Globus pallidus (tissue), 1 donor: ENCODE measurements at regions not wholly inside any gene's neighbourhood (a gene's known extent, or its start where the extent isn't known, plus 50 kb on each side); places are given as distances from the start of the nearest gene placed in this dataset.
A peak's percentile ranks its signal among the peaks of the same experiment; 100 is the strongest.
"Not testable (repeated sequence)": the region's sequence is repeated elsewhere in the genome, so short reads cannot be mapped to it uniquely, and the experiment has no call there.

ENCODE experiments used
- DNase-seq: peaks from one replicate; pipeline ENCODE4 v3.0.0-alpha.2; 2015; ENCODE audit warnings: low spot score

DNA sequence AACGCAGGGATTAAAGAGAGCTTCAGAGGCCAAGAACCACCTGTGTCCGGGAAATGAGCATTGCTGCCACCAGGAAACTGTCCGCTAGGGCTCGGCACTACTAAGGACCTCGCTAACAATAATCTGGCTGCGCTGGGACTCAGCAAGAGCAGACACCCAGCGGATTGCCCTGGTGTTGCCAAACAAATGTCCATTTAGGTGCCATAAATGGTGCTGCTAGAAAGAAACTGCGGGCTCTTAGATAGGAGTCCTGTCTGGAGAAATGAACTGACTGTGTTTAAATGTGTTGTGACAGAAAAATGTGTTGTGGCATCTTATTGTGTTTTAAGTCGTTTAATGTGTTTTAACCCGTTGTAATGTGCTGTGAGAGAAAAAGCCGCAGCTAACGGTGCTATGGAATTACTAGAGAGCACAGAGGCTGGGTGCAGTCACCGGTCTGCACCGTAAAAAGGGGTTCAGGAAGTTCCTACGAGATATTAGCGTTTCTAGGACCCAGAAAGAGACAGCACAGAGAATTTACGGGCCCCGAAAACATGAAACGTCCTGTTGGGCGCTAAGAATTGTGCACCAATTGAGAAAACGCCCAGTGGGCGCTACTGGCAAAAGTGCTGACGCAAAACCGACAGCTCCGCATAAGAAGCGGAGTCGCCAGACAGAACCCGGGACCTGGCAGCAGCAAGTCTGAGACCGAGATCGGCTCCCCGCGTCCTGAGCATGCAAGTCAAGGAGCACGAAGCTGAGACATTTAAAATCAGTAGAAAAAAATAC, 90.6 kb downstream of the ANXA2R start:
- peak; percentile 34 for DNase-seq

DNA sequence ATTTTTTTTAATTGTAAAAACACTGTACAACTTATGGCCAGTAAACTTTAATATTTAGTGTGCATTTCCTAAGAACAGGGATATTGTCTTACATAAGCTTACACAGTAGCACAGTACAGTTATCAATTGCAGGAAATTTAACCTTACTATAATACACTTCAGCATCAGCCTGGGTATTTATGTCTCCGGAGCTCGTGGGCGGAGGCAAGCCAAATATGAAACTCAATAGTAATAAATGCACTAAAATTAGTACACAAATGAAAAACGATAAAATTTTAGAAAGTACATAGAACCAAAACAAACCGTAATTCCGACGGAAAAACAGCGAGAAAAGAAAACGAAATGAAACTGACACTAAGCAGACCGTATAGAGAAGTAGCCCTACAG, 91.2 kb downstream of the ANXA2R start:
- no peak for DNase-seq

DNA sequence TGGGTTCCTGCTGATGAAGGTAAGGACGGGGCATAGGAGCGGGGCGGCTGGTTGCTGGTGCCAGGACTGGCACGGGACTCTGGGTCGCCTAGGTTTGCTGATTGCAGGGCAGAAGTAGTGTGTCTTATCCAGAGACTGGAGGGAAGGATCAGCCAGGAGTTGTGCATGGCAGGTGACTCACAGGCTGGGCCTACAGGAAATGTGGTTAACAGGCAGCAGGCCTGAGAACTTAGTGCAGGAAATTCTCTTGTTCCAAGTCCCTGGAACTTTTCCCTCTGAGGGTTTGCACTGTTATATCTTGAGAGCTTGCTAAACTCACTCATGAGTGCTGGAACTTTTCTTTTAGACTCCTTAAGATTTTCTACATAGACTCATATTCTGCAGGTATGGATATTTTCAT, 95.1 kb downstream of the ANXA2R start:
- DNase-seq, result no peak

DNA sequence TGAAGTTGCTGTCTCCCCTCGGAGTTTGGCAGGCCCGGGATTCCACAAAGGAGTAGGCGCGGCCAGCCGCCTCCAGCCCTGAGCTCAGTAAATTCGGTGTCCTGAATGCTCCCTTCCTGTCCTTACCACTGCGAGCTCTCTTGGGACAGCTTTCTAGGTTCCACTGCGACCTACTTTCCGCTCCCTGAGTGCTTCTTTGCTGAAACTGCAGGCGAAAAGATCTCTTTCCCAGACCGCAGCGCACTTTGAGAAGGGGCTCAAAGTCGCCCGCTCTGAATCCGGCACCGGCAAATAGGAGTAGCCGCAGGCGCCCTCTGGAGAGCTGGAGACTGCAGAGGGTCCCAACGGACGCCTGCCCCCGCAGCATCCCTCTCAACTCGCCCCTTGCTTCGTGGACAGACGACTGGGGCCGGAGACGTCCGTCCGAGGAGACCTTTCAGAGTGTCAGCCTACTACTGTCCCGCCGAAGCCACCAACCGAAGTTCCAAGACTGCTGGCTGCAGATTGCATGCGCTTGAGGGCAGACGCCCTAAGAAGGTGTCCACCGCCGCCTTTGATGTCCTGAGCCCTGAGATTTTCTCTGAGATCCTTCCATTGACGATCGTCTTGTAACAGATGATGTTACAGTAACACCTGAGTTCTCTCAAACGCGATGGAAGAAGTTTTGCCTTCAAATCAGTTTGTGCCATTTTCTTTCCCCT, 96.0 kb downstream of the ANXA2R start:
- DNase-seq, result no peak

DNA sequence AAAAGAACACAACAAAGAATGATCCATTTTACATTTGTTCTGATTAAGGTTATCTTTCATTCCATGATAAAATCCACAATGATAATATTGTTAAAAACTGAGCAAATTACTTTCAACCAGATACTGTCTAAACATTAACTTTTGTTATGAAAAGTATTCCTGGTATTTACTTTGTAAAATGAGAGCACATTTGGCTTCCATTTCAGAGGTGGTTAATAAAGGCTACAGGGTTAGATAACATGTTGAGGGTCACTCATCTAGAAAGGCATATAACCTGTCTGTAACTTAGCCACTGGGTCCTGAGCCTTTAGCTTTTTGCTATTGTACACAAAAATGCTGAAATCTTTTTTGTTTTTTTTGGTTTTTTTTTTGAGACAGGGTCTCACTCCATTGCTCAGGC, 99.3 kb downstream of the ANXA2R start:
- no peak for DNase-seq

DNA sequence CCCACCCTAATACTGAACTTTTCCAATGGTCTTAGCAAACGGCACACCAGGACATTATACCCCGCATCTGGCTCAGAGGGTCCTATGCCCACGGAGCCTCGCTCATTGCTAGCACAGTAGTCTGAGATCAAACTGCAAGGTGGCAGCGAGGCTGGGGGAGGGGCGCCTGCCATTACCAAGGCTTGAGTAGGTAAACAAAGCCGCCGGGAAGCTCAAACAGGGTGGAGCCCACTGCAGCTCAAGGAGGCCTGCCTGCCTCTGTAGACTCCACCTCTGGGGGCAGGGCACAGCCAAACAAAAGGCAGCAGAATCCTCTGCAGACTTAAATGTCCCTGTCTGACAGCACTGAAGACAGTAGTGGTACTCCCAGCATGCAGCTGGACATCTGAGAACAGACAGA, 108.1 kb downstream of the ANXA2R start:
- DNase-seq, result not testable (repeated sequence)

DNA sequence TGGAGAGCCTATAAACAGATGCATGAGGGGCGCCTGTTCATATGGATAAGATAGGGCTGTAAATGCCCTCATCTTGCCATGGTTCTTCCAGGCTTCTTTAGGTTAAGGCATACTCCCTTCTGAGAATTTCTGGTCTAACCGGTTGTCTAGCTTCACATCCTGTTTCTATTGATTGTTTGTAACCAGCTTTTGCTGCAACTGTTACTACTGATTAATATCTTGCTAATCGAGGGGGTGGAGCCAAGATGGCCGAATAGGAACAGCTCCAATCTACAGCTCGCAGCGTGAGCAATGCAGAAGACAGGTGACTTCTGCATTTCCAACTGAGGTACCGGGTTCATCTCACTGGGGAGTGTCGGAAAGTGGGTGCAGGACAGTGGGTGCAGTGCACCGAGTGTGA, 108.7 kb downstream of the ANXA2R start:
- not testable (repeated sequence) for DNase-seq

DNA sequence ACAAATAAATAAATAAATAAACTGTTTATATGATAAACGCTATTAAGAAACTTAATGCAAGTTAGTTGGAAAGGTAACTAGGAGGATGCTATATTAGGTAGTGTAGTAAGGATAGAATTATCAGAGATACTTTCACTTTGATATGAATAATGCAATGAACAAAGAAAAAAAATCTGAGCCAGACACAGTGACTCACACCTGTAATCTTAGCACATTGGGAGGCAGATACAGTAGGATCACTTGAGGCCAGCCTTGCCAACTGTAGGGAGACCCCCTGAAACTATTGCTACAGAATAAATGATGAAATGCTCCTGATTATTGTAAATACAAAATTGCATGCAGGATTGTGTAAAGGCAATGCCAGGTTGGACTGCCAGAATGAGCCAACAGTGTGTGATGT, 109.2 kb downstream of the ANXA2R start:
- no peak for DNase-seq

DNA sequence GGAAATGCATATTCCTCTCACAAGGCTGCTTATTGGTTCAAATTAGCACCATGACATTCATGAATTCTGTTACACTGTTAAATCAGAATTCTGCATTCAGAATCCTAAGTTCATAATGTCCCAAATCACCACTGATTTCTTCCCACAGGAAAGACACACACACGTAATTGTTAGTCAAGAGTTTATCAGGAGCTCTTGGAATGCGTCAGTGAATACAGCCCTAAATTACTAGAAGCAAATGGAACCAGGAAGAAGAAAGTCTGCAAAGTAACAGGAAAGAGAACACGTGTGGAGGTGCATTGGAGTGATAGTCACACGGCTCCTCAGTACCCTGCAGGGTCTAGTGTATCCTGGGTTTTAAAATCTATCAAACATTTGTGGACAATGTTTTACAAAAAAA, 110.2 kb downstream of the ANXA2R start:
- no peak for DNase-seq

DNA sequence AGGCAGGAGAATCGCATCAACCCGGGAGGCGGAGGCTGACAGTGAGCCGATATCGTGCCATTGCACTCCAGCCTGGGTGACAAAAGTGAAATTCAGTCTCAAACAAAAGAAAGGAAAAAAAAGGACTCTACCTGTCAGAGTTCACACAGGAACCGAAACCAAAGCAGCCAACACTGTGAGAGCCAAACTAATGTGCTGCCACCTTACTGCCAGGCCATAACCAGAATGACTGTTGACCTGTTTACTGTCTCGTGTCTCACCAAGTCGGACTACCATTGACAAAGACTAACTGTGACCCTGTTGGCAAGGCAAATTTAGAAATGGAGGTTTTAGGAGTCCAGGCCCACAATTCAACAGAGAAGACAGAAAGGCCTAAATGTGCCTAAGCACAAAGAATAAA, 112.4 kb downstream of the ANXA2R start:
- no peak for DNase-seq

DNA sequence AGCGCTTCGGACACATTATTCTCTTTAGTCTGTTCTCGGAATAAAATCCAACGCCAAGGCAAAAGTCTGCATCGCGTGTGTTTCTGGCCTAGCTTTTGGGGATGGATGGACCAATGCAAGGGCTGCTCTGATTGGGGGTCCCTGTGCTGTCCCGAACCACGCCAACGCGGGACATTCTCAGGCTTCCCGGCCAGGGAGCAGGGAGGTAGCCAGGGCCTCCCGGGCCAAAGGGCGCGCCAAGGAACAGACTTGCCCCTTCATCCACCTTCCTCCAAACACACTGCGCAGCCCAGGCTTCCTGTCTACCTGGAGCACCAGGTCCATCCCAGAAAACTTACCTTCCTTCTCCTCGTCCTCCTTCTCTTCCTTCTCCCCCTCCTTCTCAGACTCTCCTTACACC, 113.0 kb upstream of the SELENOP start:
- no peak for DNase-seq

DNA sequence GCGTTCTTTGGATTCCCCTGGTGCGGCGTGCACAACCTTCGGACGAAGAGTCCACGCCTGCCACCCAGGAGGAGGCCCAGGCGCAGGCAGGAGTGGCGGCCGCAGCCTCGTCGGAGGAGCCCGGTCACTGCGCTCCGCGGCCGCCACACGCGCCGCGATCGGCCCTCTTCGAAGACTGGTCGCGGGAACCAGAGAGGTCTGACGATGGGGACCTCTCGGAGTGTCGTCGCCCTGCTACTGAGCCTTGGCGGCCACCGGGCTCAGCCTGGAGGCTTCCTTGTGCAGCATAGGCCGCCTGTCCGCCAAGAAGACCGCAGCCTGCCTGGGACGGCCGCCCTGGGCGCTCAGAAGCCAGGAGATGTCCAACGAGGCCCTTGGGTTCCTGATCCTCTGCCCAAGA, 112.5 kb upstream of the SELENOP start:
- DNase-seq, result no peak

DNA sequence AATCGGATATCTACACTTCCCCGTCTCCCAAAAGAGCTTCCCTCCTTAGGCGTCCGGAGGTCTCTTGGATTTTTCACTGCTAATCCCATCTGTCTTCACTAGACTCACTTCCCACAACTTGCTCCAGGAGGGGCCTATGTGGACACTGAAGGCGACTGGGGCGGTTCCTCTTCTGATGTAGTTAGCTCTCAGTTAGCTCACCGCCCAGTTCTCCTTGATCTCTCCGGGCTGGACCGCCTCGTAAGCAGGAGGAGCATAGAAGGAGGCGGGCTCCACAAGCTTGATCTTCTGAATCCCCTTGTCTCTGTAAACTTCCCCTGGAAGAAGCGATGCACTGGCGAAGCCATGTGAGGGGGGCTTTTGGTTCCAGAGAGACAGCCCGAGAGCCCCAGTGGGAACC, 112.0 kb upstream of the SELENOP start:
- no peak for DNase-seq

DNA sequence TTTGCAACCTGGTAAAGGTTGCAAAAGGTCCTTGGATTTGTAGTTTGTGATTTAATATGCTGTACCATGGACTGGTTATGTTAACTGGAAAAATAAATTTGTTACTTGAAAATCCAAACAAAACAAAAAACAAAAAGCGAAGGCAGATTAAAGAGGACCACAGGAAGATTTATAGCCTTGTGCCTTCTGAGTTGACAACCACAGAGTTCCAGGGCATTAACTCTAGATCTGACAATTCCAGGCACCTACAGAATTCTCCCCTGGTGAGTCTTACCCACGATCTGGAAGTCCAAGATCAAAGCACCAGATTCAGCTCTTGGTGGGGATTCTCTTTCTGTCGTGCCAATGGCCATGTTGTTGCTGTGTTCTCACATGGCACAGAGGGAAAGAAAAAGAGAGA, 107.9 kb upstream of the SELENOP start:
- DNase-seq, result no peak

DNA sequence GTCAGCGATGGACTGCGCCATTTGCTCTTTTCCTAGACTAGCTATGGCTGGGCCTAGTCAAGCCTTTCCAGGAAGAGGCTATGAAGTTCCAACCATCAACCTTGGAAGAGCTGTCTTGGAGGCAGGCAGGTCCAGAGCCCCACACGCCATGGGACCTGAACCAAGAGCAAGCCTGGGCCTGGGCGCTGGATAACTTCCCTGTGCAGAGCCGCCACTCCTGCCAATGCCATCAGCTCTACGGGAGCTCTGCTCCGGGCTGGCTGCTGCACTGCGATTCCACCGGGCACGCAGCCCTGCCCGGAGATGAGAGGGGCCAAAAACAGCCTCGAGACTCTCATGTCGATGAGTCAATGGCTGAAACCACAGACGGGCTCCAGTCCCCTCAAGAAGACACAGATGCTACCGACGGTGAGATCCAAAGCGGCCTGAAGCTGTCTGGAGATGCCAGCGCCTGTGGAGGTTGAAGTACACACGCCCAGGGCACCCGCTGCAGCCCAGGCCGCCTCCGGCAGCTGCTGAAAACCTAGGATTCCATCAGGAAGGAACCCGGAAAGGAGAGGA, 103.7 kb upstream of the SELENOP start:
- DNase-seq, result no peak

DNA sequence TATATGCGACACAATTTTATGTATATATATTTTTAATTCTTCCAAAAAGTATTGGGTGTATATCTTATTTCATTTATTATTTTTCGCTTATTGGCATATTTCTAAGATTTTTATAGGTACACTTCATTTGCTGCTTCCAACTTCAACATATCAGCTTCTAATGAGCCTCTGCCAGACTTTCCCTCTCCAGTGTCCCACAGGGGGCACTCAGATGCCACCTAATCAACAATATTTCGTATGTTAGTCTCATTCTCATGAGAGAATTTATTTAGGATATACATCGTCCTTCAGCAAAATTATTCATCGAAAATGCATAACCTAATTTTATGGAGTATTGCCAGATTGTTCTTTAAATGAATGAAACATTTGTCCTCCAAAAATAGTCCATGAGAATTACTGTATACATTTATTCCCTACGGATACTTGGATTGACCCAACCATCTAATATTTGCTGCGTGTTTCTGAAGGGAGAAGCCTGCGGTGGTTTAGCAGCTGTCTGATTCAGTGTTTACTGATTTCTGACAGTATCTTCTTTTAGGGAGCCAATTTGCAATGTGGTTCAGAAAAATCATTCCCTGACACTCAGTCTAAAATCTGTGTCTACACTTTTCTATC, 100.6 kb upstream of the SELENOP start:
- DNase-seq, result no peak

DNA sequence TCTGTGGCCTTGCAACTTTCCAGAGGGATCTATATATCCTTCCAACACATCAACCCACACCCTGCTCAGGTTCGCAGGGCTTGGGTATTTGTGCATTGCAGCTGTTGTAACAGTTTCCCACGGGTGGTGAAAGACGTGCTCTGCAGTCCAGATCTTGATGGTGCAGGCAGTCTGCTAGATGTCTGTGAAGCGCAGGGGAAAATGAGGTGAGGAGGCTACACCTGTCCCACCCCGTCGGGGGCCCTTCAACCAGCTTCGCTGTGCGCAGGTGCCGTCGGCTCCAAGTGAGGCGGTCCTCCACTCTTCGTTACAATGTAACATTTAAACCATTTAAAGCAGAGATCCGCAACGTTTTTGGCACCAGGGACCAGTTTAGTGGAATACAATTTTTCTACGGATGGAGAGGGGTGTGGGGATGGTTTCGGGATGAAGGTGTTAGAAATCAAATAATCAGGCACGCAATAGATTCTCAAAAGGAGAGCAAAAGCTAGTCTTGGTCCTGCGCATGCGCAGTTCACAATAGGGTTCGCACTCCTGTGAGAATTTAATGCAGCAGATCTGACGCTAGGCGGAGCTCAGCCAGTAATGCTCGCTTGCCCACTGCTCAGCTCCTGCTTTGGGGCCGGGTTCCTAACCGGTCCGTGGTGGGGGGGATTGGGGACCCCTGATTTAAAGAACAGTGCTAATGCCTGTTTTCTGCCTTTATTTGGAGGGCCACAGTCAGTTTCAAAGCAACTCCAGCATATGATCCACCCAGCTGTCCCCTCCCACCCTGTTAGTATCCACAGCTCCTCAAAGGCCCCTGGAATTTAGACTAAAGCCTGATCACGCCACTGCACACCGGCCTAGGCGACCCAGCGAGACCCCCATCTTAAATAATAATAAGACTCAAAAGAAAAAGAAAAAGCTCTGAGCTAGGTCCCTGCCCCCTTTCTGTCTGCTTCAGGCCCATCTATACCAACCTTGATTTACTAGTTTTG, 97.1 kb upstream of the SELENOP start:
- DNase-seq, result peak; percentile 91

DNA sequence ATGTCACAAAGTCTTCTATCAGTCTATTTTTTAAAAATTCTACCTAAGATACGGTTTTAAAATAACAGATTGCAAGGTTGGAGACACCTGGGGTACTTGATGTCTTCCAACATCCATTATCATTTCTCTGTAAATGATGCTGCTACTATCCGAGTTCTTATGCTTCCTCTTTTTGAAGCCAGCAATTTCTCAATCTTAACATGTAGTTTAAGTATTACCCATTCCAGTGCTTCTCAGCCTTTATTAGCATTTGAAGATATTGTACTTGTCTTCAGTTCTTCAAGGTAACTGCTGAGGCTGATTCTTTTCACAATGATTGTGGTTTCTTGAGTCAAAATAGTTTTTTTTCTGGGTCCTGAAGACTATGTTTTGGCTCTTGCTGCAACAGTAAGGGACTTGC, 96.4 kb upstream of the SELENOP start:
- DNase-seq, result no peak

DNA sequence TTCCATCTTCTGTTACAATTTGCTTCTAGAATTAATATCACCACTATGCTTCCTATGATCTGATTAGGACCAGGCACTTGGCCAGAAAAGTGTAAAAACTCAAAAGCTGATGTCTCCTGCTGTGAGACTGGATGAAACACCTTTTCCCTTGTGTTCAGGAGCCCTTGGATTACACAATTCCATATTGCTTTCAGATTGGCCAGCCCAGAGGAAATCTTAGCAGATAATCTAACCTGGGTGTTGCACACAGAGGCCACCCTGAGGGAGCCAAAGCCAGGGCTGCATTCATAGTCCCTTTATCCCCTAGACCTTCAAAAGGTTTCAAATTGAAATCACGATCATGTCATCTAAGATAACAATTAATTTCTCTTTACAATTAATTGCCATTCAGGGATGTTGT, 94.1 kb upstream of the SELENOP start:
- no peak for DNase-seq

DNA sequence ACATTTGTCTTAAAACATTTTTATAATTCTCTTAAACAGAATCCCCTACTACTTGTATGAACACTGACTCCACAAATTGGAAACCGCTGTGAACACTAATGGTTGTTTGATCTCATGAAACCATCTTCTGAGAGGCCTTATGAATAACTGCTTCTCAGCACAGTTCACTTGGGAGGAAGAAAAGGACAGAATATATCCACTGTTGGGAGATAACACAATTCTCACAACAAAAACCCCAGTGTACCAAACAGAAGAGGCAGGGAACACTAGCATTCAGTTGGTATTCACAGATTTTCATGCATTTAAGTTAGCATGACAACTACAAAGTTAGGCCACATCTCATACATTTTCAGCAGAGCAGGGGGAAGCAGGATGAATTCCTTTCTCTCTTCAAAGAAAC, 89.0 kb upstream of the SELENOP start:
- no peak for DNase-seq

DNA sequence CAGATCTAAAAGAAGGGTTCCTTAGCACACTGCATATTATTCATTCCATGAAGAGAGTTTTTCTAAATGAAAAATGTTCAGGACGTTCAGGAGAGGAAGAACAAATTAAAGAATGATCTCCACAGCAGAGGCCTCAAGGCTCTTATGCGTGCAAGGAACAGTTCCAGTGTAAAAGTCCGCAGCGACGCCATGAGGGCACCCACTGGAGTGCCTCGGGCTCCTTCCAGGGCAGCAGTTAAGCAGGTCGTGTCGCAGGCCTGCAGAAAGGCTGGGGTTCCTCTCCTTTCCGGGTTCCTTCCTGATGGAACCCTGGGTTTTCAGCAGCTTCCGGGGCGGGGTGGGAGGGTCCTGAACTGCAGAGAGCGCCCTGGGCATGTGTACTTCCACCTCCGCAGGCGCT, 87.1 kb upstream of the SELENOP start:
- no peak for DNase-seq

DNA sequence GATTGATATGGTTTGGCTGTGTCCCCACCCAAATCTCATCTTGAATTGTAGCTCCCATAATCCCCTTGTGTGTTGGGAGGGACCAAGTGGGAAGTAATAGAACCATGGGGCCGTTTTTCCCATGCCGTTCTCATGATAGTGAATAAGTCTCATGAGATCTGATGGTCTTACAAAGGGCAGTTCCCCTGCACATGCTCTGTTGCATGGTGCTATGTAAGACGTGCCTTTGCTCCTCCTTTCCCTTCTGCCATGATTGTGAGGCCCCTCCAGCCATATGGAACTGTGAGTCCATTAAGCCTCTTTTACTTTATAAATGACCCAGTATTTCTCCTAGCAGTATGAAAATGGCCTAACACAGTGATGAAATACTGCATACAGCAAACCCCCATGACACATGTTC, 84.8 kb upstream of the SELENOP start:
- no peak for DNase-seq
